ENCODE measurements at regions not wholly inside any gene's neighbourhood (a gene's known extent, or its start where the extent isn't known, plus 50 kb on each side); places are given as distances from the start of the nearest gene placed in this dataset.
"Not testable (repeated sequence)": the region's sequence is repeated elsewhere in the genome, so short reads cannot be mapped to it uniquely, and the experiment has no call there.

DNA sequence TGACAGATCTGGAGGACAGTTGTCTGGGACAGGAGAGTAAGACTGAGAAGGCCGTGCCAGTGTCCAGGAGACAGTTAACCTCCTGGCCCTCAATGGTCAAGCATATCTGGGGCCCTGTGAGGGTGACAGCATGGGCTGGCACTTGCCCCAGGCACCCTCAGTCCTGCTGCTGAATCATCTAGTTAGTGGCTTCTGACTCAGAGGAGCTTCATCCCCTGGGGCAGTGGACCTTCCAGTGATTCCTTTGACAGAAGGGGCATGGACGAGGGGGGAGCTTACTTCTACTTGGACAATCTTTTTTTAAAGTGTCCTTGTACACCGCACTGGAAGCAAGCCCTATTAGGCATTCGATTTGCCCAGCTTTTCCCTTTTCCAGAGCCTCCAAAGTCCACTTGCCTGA, 352.7 kb upstream of the TMPRSS15 start:
- TF ChIP-seq POLR2AphosphoS5 (IDR thresholded peaks at IDR 0.05; ENCODE audit: low read depth, low read length) = not testable (repeated sequence)
- TF ChIP-seq, protein P1, sequence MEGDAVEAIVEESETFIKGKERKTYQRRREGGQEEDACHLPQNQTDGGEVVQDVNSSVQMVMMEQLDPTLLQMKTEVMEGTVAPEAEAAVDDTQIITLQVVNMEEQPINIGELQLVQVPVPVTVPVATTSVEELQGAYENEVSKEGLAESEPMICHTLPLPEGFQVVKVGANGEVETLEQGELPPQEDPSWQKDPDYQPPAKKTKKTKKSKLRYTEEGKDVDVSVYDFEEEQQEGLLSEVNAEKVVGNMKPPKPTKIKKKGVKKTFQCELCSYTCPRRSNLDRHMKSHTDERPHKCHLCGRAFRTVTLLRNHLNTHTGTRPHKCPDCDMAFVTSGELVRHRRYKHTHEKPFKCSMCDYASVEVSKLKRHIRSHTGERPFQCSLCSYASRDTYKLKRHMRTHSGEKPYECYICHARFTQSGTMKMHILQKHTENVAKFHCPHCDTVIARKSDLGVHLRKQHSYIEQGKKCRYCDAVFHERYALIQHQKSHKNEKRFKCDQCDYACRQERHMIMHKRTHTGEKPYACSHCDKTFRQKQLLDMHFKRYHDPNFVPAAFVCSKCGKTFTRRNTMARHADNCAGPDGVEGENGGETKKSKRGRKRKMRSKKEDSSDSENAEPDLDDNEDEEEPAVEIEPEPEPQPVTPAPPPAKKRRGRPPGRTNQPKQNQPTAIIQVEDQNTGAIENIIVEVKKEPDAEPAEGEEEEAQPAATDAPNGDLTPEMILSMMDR (IDR thresholded peaks at IDR 0.05) = not testable (repeated sequence)
- TF ChIP-seq, protein P2, sequence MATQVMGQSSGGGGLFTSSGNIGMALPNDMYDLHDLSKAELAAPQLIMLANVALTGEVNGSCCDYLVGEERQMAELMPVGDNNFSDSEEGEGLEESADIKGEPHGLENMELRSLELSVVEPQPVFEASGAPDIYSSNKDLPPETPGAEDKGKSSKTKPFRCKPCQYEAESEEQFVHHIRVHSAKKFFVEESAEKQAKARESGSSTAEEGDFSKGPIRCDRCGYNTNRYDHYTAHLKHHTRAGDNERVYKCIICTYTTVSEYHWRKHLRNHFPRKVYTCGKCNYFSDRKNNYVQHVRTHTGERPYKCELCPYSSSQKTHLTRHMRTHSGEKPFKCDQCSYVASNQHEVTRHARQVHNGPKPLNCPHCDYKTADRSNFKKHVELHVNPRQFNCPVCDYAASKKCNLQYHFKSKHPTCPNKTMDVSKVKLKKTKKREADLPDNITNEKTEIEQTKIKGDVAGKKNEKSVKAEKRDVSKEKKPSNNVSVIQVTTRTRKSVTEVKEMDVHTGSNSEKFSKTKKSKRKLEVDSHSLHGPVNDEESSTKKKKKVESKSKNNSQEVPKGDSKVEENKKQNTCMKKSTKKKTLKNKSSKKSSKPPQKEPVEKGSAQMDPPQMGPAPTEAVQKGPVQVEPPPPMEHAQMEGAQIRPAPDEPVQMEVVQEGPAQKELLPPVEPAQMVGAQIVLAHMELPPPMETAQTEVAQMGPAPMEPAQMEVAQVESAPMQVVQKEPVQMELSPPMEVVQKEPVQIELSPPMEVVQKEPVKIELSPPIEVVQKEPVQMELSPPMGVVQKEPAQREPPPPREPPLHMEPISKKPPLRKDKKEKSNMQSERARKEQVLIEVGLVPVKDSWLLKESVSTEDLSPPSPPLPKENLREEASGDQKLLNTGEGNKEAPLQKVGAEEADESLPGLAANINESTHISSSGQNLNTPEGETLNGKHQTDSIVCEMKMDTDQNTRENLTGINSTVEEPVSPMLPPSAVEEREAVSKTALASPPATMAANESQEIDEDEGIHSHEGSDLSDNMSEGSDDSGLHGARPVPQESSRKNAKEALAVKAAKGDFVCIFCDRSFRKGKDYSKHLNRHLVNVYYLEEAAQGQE (IDR thresholded peaks at IDR 0.05; ENCODE audit: insufficient read depth in 1 of 2, low read depth in 2 of 2, low read length in 1 of 2) = not testable (repeated sequence)
